T-helper 1 cell treated with Interleukin-12 subunit alpha and Interleukin-12 subunit beta and Interleukin-4 antibody, amounts not matched to agents 30 ng/mL and 1 ng/mL, for 36 hours (primary cell): ENCODE measurements at regions not wholly inside any gene's neighbourhood (a gene's known extent, or its start where the extent isn't known, plus 50 kb on each side); places are given as distances from the start of the nearest gene placed in this dataset.

ENCODE experiments used
- intact Hi-C: fragments of 100-400 bp; cut with micrococcal nuclease; formaldehyde crosslinking; loops from one replicate; pipeline ENCODE4 v1.15.1; 2024

DNA sequence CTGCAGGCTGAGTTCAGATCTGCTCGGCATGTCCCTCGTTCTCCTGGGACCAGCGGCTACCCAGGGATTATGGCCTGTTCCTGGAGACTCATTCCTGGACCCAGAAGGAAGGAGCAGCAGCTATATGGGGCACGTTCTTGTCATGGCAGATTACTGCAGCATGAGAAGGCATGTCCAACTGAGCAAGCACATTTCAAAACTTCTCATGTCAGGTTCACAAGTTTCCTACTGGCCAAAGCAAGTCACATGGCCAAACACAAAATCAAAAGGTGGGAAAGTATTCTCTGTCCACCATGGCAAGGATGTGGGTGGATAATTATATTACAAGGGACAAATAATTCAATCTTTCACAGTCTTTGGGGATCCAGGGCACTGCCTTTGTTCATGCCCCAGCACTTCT lies 71.9 kb upstream of the C15orf39 start:
- intact Hi-C loops = loop anchor here (2.0 kb wide), 3 partner anchors 19 to 53 kb away; no protein-coding TSS in a partner anchor

GRCh38 chr15:75131269-75131643 lies 70.4 kb upstream of the C15orf39 start:
- intact Hi-C loops = loop anchor here (1.0 to 2.0 kb wide), 9 partner anchors 18 to 102 kb away; no protein-coding TSS in a partner anchor

- intact Hi-C loops = no loop called here
These were observed 66.9 kb upstream of the C15orf39 start for GRCh38 chr15:75134748-75135147.

DNA sequence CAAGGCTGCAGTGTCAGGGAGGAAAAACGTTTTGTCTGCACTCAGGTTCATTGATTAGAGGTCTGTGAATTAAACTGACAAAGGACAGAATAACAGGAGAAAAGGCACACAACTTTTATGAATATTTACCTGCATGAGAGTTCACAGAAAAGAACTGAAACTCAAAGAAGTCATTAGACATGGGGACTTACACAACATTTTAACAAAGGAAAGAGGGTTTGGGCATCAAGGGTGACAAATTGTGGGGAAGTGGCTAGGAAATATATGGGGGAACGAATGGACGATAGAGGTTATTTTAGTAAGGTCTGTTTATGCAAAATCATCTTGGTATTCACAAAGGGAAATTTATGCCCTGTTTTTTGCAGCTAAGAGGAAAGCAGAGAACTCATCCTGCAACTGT lies 65.6 kb upstream of the C15orf39 start:
- intact Hi-C loops = no loop called here

- intact Hi-C loops = no loop called here
These were observed 64.9 kb upstream of the C15orf39 start for GRCh38 chr15:75136758-75137157.

GRCh38 chr15:75138016-75138999 lies 63.4 kb upstream of the C15orf39 start:
- intact Hi-C loops = no loop called here

- intact Hi-C loops = no loop called here
These were observed 61.4 kb upstream of the C15orf39 start for GRCh38 chr15:75140080-75140879.

- intact Hi-C loops = no loop called here
These were observed 59.2 kb upstream of the C15orf39 start for GRCh38 chr15:75142499-75142898.

- intact Hi-C loops = no loop called here
These were observed 57.8 kb upstream of the C15orf39 start for GRCh38 chr15:75143738-75144334.

DNA sequence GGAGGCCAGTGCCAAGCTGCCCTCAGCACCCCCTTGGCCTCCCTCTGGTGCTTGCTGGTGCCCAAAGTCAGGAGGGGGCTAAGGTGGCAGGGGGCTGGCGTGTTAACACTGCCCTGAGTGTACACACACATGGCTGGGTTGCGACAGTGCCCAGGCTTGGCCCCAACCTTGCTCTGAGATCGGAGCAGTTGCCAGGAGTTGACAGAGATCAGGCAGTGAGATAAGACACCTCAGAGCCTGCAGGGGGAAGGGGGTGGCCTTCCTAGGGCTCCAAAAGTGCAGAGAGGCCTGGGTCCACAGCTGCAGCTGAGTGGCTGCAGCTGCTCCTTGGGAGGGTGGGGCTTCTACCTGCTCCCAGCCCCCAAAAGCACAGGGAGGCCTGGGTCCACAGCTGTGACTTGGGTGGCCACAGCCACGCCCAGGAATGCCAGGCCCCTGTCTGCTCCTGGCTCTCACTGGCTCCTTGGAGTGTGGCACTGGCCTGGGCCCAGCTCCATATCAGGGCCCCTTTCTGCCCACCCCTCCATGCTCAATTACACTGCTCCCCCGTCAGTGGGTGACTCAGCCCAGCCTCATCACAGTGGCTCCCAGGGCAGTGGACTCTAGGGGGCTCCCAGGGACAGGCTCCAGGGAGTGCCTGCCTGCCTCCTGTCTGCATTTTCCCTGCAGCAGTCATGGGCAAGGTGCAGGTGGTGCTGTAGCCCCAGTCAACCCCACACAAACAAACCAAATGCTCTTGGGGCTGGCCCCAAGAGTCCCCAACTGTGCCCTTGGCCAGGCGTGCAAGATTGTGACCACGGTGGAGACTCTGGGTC lies 56.4 kb upstream of the C15orf39 start:
- intact Hi-C loops = no loop called here

DNA sequence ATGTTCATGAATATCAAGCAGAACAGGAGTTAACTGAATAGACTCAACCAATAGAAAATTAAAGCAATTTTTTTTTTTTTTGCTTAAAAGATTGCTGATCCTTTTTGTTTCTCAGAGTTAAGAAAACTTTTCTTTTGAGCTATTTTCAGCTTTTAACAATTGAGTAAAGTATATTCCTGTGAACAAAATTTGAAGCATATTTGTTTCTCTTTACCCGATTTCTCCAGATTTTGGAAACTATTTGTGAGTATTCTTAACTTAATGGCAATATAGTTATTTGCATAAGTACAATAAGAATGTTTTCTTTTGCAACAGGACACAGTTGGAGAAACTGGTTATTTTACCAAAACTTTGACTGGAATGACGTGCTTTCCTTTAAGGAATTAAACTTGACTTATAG lies 53.4 kb upstream of the C15orf39 start:
- intact Hi-C loops = loop anchor here (2.0 kb wide), 1 partner anchor 17 kb away; no protein-coding TSS in a partner anchor

- intact Hi-C loops = loop anchor here (2.0 kb wide), 1 partner anchor 19 kb away; no protein-coding TSS in a partner anchor
These were observed 51.6 kb upstream of the C15orf39 start for GRCh38 chr15:75149867-75150709.

- intact Hi-C loops = no loop called here
These were observed 50.2 kb upstream of the C15orf39 start for GRCh38 chr15:75151214-75152128.
